GM19099 (cell line): ENCODE measurements at regions not wholly inside any gene's neighbourhood (a gene's known extent, or its start where the extent isn't known, plus 50 kb on each side); places are given as distances from the start of the nearest gene placed in this dataset.

ENCODE experiments used
- POLR2A ChIP-seq: IDR thresholded peaks from 3 replicates; pipeline ENCODE4 v1.6.1; 2011; ENCODE audit warnings: low read depth; ENCODE audit not compliant: insufficient read length; ENCODE audit errors: extremely low read depth

GRCh38 chr1:38326856-38327255 is 280.3 kb upstream of the POU3F1 start:
- no peak for TF ChIP-seq POLR2A

DNA sequence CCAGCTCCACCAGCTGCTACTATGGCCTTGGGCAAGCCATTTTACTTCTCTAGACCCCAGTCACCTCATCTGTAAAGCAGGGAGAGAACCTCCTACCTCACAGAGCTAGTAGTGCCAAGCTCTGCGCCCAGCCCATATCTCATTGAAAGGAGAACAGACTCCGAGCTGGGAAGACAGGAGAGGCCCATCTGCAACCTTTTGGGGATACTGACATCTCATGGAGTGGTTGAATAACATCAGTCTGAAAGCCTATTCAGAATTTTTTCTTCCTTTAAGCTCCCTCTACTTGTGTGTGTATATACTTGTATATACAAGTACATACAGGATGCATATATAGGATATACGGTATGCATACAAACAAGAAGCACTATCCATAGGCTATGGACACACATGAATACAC is 279.5 kb upstream of the POU3F1 start:
- no peak for TF ChIP-seq POLR2A

DNA sequence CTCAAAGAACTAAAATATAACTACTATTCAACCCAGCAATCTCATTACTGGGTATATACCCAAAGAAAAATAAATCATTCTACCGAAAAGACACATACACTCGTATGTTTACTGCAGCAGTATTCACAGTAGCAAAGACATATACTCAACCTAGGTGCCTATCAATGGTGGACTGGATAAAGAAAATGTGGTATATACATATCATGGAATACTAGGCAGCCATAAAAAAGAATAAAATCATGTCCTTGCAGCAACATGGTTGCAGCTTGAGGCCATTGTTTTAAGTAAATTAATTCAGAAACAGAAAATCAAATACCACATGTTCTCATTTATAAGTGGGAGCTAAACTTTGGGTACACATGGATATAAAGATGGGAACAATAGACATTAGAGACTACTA is 266.2 kb upstream of the POU3F1 start:
- no peak for TF ChIP-seq POLR2A

DNA sequence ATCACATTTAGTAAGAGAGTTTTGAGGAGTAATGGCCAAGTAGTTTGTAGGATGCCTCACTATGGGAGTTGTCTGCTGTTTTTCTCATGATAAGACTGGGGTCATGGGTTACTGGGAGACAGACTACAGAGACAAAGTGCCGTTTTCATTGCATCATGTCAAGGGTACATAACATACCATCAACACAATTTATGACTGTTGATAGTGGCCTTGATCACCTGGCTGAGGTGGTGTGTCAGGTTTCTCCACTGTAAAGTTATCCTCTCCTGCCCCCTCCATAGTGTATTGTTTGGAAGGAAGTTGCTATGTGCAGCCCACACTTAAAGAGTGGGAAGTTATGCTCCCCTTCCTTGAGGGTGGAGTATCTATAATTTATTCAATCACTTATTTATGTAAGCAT is 263.5 kb upstream of the POU3F1 start:
- no peak for TF ChIP-seq POLR2A

DNA sequence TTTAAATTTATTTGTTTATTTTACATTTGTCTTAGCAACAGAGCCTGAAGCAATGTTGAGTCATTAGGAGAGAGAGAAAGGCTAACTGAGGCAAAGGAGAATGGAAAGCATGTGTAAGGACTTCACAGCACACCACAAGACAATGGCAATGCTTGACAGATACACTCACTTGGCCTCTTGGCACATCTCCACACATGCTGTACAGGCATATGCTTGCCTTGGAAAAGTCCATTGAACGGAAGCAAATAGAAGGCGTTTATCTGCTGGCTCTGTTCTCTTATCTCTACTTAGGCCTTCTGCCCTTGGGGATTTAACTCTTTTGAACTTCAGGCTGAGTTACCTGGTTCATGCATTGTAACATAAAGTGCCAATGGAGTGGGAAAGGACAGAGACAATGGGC is 262.2 kb upstream of the POU3F1 start:
- TF ChIP-seq POLR2A: no peak

GRCh38 chr1:38305666-38306065 is 259.1 kb upstream of the POU3F1 start:
- TF ChIP-seq POLR2A: no peak

DNA sequence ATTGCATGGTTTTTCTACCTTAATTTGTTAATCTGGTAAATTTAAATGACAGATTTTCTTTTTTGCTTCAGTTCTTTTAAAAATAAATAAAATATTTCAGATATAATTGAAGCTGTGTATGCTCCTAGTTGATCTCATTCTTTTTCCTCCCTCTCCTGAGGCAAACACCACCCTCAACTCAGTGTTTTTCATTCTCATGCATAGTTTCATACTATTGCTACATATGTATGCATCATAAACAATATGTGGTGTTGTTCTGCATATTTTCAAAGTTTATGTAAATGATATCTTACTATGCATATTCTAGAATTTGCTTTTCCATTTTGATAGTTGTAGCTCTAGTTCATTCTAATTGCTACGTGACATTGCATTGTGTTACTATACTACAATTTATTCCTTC is 257.2 kb upstream of the POU3F1 start:
- no peak for TF ChIP-seq POLR2A

DNA sequence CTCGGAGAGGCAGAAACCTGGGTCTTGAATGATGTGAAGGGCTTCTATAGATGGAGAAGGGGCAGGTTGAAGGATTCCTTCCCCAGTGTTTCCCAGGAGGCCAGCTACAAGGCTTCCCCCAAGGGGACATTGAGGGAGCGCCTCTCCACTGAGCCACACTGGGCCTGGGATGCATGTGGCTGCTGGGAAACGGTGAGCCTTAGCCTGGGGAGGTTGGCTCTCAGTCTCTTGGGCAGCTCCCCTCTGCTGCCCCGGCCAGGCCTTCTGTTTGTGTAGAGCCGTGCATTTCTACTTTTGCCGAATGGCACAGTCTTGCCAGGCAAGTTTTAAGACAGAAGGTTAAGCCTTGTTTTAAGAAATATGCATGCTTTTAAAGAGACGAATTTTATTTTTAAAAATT is 254.4 kb upstream of the POU3F1 start:
- no peak for TF ChIP-seq POLR2A

GRCh38 chr1:38300616-38301015 is 254.0 kb upstream of the POU3F1 start:
- no peak for TF ChIP-seq POLR2A

GRCh38 chr1:38297842-38298241 is 251.2 kb upstream of the POU3F1 start:
- no peak for TF ChIP-seq POLR2A

- no peak for TF ChIP-seq POLR2A
These were observed 250.7 kb upstream of the POU3F1 start for GRCh38 chr1:38297246-38297645.

- no peak for TF ChIP-seq POLR2A
These were observed 249.5 kb upstream of the POU3F1 start for GRCh38 chr1:38296047-38296446.

DNA sequence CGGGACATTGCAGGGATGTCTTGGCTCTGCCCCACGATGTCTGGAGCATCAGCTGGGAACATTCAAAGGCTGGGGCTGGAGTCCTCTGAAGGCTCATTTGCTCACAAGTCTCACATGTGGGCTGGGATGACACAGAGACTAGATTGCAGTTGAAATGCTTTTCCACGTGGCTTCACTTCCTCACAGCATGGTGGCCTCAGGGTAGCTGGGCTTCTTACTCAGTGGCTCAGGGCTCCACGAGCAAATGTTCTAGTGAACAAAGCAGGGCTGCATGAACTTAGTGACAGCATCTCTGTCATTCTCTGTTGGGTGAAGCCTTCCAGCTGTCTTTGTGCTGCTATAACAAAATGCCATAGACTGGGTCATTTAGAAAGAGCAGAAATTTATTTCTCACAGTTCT is 247.0 kb upstream of the POU3F1 start:
- TF ChIP-seq POLR2A: no peak

DNA sequence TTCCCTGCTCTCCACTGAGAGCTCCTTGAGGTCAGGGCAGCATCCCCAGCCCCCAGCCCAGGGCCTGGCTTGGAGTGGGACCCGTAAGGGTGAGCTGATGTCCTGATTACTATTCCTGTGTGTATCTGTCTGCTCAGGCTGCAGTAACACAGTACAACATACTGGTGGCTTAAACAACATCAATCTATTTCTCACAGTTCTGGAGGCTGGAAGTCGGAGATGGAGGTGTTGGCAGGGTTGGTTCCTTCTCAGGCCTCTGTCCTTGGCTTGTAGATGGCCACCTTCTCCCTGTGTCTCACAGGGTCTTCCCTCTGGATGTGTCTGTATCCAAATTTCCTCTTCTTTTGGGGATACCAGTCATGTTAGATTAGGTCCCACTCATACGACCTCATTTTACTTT is 246.4 kb upstream of the POU3F1 start:
- no peak for TF ChIP-seq POLR2A

- no peak for TF ChIP-seq POLR2A
These were observed 245.4 kb upstream of the POU3F1 start for GRCh38 chr1:38291906-38292521.

- no peak for TF ChIP-seq POLR2A
These were observed 244.7 kb upstream of the POU3F1 start for GRCh38 chr1:38291336-38291735.

DNA sequence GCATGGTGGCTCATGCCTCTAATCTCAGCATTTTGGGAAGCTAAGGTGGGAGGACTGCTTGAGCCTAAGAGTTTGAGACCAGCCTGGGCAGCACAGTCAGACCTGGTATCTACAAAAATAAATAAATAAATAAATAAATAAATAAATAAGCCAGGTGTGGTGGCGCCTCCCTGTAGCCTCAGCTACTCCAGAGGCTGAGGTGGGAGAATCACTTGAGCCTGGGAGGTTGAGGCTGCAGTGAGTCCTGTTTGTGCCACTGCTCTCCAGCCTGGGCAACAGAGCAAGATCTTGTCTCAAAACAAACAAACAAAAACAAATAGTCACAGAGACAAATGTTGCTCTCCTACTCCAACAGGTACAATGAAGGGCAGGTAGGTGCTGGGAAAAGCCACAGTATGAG is 242.4 kb upstream of the POU3F1 start:
- no peak for TF ChIP-seq POLR2A
